Left lung (tissue), 4 donors: ENCODE measurements at regions not wholly inside any gene's neighbourhood (a gene's known extent, or its start where the extent isn't known, plus 50 kb on each side); places are given as distances from the start of the nearest gene placed in this dataset.

Experiments
- ATAC-seq: fragments of 200-7000 bp; cut with Tn5 transposase; one replicate; pipeline ENCODE4 v1.9.1; 2020; ENCODE audit warnings: moderate library complexity
- DNase-seq, 4 donors: peaks; one replicate each; pipeline ENCODE4 v3.0.0-alpha.2; 2013 to 2020
- H3K27ac ChIP-seq, 2 donors: fragments of 200-600 bp; sonication (generic) in 1 of 2; one replicate each; pipeline versions ENCODE4 v1.5.0 to v1.8.0; 2020 to 2021
- H3K27me3 ChIP-seq, 2 donors: fragments of 200-600 bp; sonication (generic) in 1 of 2; one replicate each; pipeline versions ENCODE4 v1.5.0 to v1.8.0; 2020 to 2021
- H3K36me3 ChIP-seq, 2 donors: fragments of 200-600 bp; sonication (generic) in 1 of 2; one replicate each; pipeline versions ENCODE4 v1.5.0 to v1.8.0; 2020 to 2021
- H3K4me1 ChIP-seq, 2 donors: fragments of 200-600 bp; one replicate each; pipeline ENCODE4 v1.8.0; 2021
- H3K4me3 ChIP-seq, 2 donors: fragments of 200-600 bp; sonication (generic) in 1 of 2; one replicate each; pipeline versions ENCODE4 v1.5.0 to v1.8.0; 2020 to 2021; ENCODE audit warnings: mild to moderate bottlenecking in 1 of 2
- H3K9me3 ChIP-seq, 2 donors: fragments of 200-600 bp; sonication (generic) in 1 of 2; one replicate each; pipeline versions ENCODE4 v1.5.0 to v1.8.0; 2020 to 2021
- CTCF ChIP-seq, 2 donors: fragments of 200-600 bp; sonication (generic) in 1 of 2; IDR thresholded peaks; one replicate each; pipeline versions ENCODE4 v1.5.0 to v1.8.0; 2021; ENCODE audit warnings: antibody characterized with exemption in 2 of 2
- intact Hi-C, 2 donors: fragments of 100-400 bp; cut with DNase I; formaldehyde crosslinking; loops; one replicate each; pipeline versions ENCODE4 v1.11.2 to v1.14.2; 2022
- donor health status: DM: no; HTN: yes; CAD: no.
- donor health status: DM: no; HTN: no; CAD: no.

GRCh38 chr9:24381205-24381604 is 164.5 kb downstream of the IZUMO3 start:
- no peak for ATAC-seq
- no peak for TF ChIP-seq CTCF (IDR thresholded peaks at IDR 0.05)
- intact Hi-C loops = no loop called here

GRCh38 chr9:24359046-24359445 is 186.7 kb downstream of the IZUMO3 start:
- Histone ChIP-seq H3K27me3 (no peaks in the 10 kb centered on the region), H3K27ac (no peak overlapping the region), H3K36me3 (no peaks in the 10 kb centered on the region), H3K4me1 (no peaks in the 10 kb centered on the region), H3K9me3 (peaks cover 0 to 43% of the 10 kb centered on the region in 2 donors), H3K4me3 (no peak overlapping the region)
- no peak for TF ChIP-seq CTCF (IDR thresholded peaks at IDR 0.05)
- ATAC-seq = no peak
- intact Hi-C loops = no loop called here
- DNase-seq = no peak

More at GRCh38 chr9:24381205-24381604, 164.5 kb downstream of the IZUMO3 start:
- Histone ChIP-seq H3K4me3 (no peak overlapping the region), H3K9me3 (peaks cover 0 to 12% of the 10 kb centered on the region in 2 donors), H3K27me3 (no peaks in the 10 kb centered on the region), H3K4me1 (no peaks in the 10 kb centered on the region), H3K27ac (no peak overlapping the region), H3K36me3 (no peaks in the 10 kb centered on the region)
- no peak for DNase-seq

- no peak for TF ChIP-seq CTCF (IDR thresholded peaks at IDR 0.05)
- intact Hi-C loops = no loop called here
- H3K36me3 ChIP-seq = no peaks in the 10 kb centered on the region
- no peaks in the 10 kb centered on the region for H3K27me3 ChIP-seq
- no peak overlapping the region for H3K4me3 ChIP-seq
- peaks cover 0 to 9% of the 10 kb centered on the region in 2 donors for H3K9me3 ChIP-seq
- H3K27ac ChIP-seq = no peak overlapping the region
- DNase-seq (no peak), ATAC-seq (no peak)
- no peaks in the 10 kb centered on the region for H3K4me1 ChIP-seq
Measured at GRCh38 chr9:24351973-24352372, 193.7 kb downstream of the IZUMO3 start.

- intact Hi-C loops = no loop called here
- no peak for ATAC-seq
- H3K4me1 ChIP-seq = no peaks in the 10 kb centered on the region
Measured at GRCh38 chr9:24351258-24351657, 194.4 kb downstream of the IZUMO3 start.

GRCh38 chr9:24342457-24342856 is 203.2 kb downstream of the IZUMO3 start:
- intact Hi-C loops = no loop called here
- no peak for ATAC-seq
- no peaks in the 10 kb centered on the region for H3K4me1 ChIP-seq
- no peak for DNase-seq
- H3K27ac ChIP-seq = no peak overlapping the region
- peaks cover 0 to 11% of the 10 kb centered on the region in 2 donors for H3K9me3 ChIP-seq
- H3K4me3 ChIP-seq = no peak overlapping the region
- H3K27me3 ChIP-seq = no peaks in the 10 kb centered on the region
- no peaks in the 10 kb centered on the region for H3K36me3 ChIP-seq
- TF ChIP-seq CTCF (IDR thresholded peaks at IDR 0.05) = no peak

More at GRCh38 chr9:24351258-24351657, 194.4 kb downstream of the IZUMO3 start:
- H3K36me3 ChIP-seq = no peaks in the 10 kb centered on the region
- no peak overlapping the region for H3K27ac ChIP-seq
- peaks cover 0 to 6% of the 10 kb centered on the region in 2 donors for H3K9me3 ChIP-seq
- no peak overlapping the region for H3K4me3 ChIP-seq
- H3K27me3 ChIP-seq = no peaks in the 10 kb centered on the region
- TF ChIP-seq CTCF (IDR thresholded peaks at IDR 0.05) = no peak
- no peak for DNase-seq
